Heart right ventricle (tissue), 16 donors: ENCODE measurements at regions not wholly inside any gene's neighbourhood (a gene's known extent, or its start where the extent isn't known, plus 50 kb on each side); places are given as distances from the start of the nearest gene placed in this dataset.

Experiments used
- ATAC-seq, 8 donors: fragments of 200-7000 bp; cut with Tn5 transposase; one replicate each; pipeline ENCODE4 v1.9.1; 2020; ENCODE audit warnings: mild to moderate bottlenecking in 8 of 8, moderate library complexity in 8 of 8, moderate number of reproducible peaks in 1 of 8
- DNase-seq, 2 donors: peaks; one replicate each; pipeline ENCODE4 v3.0.0-alpha.2; 2020
- H3K27ac ChIP-seq, 10 donors: fragments of 200-600 bp; sonication (generic) in 2 of 10; one replicate each; pipeline versions ENCODE4 v1.5.0 to v1.8.0; 2020 to 2022; ENCODE audit warnings: mild to moderate bottlenecking in 3 of 10
- H3K27me3 ChIP-seq, 7 donors: fragments of 200-600 bp; one replicate each; pipeline ENCODE4 v1.8.0; 2021 to 2022; ENCODE audit warnings: mild to moderate bottlenecking in 2 of 7
- H3K36me3 ChIP-seq, 9 donors: fragments of 200-600 bp; sonication (generic) in 1 of 9; one replicate each; pipeline versions ENCODE4 v1.5.0 to v1.8.0; 2020 to 2022; ENCODE audit warnings: mild to moderate bottlenecking in 2 of 9
- H3K4me1 ChIP-seq, 9 donors: fragments of 200-600 bp; sonication (generic) in 1 of 9; one replicate each; pipeline versions ENCODE4 v1.5.0 to v1.8.0; 2020 to 2022; ENCODE audit warnings: mild to moderate bottlenecking in 4 of 9
- H3K4me3 ChIP-seq, 10 donors: fragments of 200-600 bp; sonication (generic) in 2 of 10; one replicate each; pipeline versions ENCODE4 v1.5.0 to v1.8.0; 2020 to 2022; ENCODE audit warnings: mild to moderate bottlenecking in 7 of 10, moderate library complexity in 2 of 10
- H3K9me3 ChIP-seq, 11 donors: fragments of 200-600 bp in 10 of 11; sonication (generic) in 2 of 11; one replicate each; pipeline versions ENCODE4 v1.5.0 to v1.8.0; 2013 to 2022; ENCODE audit warnings: mild to moderate bottlenecking in 2 of 11, control low read depth in 1 of 11, moderate library complexity in 1 of 11
- WGBS, 2 donors: extraction: QIAGEN DNeasy Blood & Tissue Kit; methylation state at CpG; one replicate each; pipeline ENCODE4 v1.1.7; 2013; ENCODE audit warnings: inconsistent platforms in 1 of 2; 5-methylcytosine and 5-hydroxymethylcytosine counted together
- intact Hi-C, 10 donors: fragments of 100-400 bp; cut with DNase I; formaldehyde crosslinking; loops; one replicate each; pipeline versions ENCODE4 v1.11.1 to v1.14.2; 2022
- TF ChIP-seq, protein P1 (sequence below), 9 donors: fragments of 200-600 bp; sonication (generic) in 2 of 9; IDR thresholded peaks; one replicate each; pipeline versions ENCODE4 v1.5.0 to v1.8.0; 2021 to 2022; ENCODE audit warnings: antibody characterized with exemption in 9 of 9, mild to moderate bottlenecking in 5 of 9, moderate library complexity in 1 of 9
- donor health status: Arrhythmogenic right ventricular cardiomyopathy.
- donor health status: ischemic (EF 13 %, LVEDD 7.1; RV severe dilation, severe dysfunction).
- donor health status: healthy with polysubstance abuse.
- donor health status: DM: no; HTN: yes; CAD: no.
- donor health status: DM: no; HTN: no; CAD: no.
- donor health status: ischemic (EF 25% LVEDD 6.9; RV normal size, moderate dysfunction).
- donor health status: ischemic (EF 25% LVEDD 5.7; RV mildly dilated, moderate dysfunction).
- donor health status: healthy.
- donor health status: DM: yes; HTN: yes; CAD: no.
- donor health status: Ischemic cardiomyopathy.
- donor health status: ischemic (EF 35%, LVEDD 5.7; RV mildly dilated, moderate dysfunction).
- donor health status: nonischemic (EF 11% LVEDD 7.7; RV severe dilation, severe dysfunction).
- donor health status: DM: yes; HTN: yes; CAD: no.
- donor health status: PGD.
- donor health status: ischemic (EF 29% LVEDD 5.4; RV normal size, mild dysfunction).
- donor health status: nonischemic (EF 23%, LVEDD 6.1; RV moderate dilation, normal function).

DNA sequence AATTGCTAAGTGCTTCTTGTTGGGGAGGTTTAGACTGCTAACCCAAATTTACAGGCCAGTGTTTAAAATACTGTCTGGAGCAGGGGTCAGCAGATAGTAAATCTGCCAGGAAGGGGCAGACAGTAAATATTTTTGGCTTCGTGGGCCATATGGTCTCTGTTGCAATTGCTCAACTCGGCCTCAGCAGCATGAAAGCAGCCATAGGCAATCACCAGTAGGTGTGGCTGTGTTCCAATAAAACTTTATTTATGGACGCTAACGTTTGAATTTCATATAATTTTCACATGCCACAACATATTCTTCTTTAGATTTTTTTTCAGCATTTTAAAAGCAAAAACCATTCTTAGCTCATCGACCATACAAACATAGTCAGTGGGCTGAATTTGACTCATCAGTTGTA lies 172.7 kb downstream of the BRINP2 start:
- TF ChIP-seq, protein P1, sequence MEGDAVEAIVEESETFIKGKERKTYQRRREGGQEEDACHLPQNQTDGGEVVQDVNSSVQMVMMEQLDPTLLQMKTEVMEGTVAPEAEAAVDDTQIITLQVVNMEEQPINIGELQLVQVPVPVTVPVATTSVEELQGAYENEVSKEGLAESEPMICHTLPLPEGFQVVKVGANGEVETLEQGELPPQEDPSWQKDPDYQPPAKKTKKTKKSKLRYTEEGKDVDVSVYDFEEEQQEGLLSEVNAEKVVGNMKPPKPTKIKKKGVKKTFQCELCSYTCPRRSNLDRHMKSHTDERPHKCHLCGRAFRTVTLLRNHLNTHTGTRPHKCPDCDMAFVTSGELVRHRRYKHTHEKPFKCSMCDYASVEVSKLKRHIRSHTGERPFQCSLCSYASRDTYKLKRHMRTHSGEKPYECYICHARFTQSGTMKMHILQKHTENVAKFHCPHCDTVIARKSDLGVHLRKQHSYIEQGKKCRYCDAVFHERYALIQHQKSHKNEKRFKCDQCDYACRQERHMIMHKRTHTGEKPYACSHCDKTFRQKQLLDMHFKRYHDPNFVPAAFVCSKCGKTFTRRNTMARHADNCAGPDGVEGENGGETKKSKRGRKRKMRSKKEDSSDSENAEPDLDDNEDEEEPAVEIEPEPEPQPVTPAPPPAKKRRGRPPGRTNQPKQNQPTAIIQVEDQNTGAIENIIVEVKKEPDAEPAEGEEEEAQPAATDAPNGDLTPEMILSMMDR (IDR thresholded peaks at IDR 0.05), result no peak
- ATAC-seq, result no peak
- intact Hi-C loops, result no loop called here
- Histone ChIP-seq H3K27ac (no peak overlapping the region), H3K4me1 (no peaks in the 10 kb centered on the region), H3K9me3 (no peaks in the 10 kb centered on the region), H3K4me3 (no peak overlapping the region), H3K36me3 (no peaks in the 10 kb centered on the region), H3K27me3 (peaks cover 0 to 9% (median 0%) of the 10 kb centered on the region in 7 donors)
- no peak for DNase-seq
- 83 to 86% methylated on average over 5 of the region's 5 CpGs for WGBS, 2 donors

DNA sequence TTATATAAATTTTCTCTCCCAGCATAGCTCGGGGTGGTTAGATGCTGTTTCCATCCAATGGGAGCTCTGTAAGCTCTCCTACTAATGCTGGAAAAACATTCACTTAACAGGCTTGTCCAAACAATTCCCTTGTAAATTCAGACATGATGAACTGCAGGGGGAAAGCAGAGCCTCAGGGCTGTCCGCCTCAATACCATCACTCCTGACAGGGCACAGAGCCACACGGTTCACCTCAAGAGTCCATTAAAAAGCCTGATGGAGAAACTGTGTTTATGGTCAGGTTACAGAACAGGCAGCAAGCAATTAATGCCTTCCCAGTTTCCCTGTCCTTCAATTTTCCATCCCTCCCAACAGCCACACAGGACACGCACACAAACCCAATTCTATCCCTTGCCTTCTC lies 171.0 kb downstream of the BRINP2 start:
- ATAC-seq (no peak), DNase-seq (no peak)
- Histone ChIP-seq H3K4me3 (no peak overlapping the region), H3K36me3 (no peaks in the 10 kb centered on the region), H3K4me1 (no peaks in the 10 kb centered on the region), H3K27me3 (peaks cover 0 to 9% (median 0%) of the 10 kb centered on the region in 7 donors), H3K9me3 (no peaks in the 10 kb centered on the region), H3K27ac (no peak overlapping the region)
- intact Hi-C loops, result no loop called here
- 75 to 81% methylated on average over 4 of the region's 4 CpGs for WGBS, 2 donors
- TF ChIP-seq, protein P1 (IDR thresholded peaks at IDR 0.05), result no peak

DNA sequence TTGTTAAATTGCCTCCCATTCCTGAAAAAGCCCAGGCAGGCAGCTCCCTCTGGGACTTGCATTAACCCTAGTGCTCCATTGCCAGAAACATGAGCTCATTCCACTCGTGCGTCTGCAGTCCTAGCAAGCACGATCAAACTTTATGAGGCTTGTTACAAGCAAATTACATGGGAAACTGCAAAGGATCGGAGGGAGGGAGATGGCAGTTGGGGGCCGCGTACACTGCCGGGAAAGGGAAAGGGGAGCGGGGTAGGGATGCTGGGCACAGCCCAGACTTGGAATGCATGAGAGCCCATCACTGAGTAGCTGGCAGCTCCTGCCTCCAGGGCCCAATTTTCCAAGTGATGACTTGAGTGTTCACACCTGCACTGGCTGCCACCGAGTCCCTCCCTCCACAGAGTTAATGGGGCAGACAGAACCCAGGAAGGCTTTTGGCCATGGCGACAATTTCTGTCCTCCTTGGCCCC lies 169.9 kb downstream of the BRINP2 start:
- Histone ChIP-seq H3K27ac (no peak overlapping the region), H3K4me3 (no peak overlapping the region), H3K27me3 (peaks cover 0 to 9% (median 0%) of the 10 kb centered on the region in 7 donors), H3K9me3 (no peaks in the 10 kb centered on the region), H3K4me1 (no peaks in the 10 kb centered on the region), H3K36me3 (no peaks in the 10 kb centered on the region)
- 73 to 80% methylated on average over 10 of the region's 10 CpGs for WGBS, 2 donors
- TF ChIP-seq, protein P1 (IDR thresholded peaks at IDR 0.05), result no peak
- intact Hi-C loops, result no loop called here
- no peak for ATAC-seq
- no peak for DNase-seq

DNA sequence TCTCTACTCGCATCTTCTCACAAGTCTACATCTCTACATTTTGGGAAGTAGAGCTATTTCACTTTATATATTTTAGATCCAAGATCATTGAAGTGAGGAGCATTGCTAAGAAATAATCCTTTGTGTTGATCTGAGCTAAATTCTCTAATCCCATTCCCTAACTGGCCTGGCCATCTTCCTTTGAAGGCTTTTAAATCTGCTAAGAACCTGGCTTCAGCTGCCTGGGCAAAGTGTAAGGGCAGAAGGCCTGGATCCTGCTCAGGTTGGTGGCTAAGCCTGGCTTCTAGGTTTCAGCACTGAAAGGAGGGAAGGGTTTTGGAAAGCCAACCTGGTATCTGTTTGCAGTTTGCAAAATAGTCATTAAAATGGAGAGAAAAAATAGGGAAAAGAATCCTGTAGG lies 167.6 kb downstream of the BRINP2 start:
- peaks cover 0 to 5% (median 0%) of the 10 kb centered on the region in 7 donors for H3K27me3 ChIP-seq
- no peak for DNase-seq
- peaks cover 0 to 13% (median 3%) of the 10 kb centered on the region in 9 donors for H3K4me1 ChIP-seq
- intact Hi-C loops, result no loop called here
- TF ChIP-seq, protein P1 (IDR thresholded peaks at IDR 0.05), result no peak
- ATAC-seq, result no peak
- H3K9me3 ChIP-seq, result no peaks in the 10 kb centered on the region
- no peak overlapping the region for H3K27ac ChIP-seq
- no peak overlapping the region for H3K4me3 ChIP-seq
- no peaks in the 10 kb centered on the region for H3K36me3 ChIP-seq
- 80 to 91% methylated on average over 1 of the region's 1 CpG for WGBS, 2 donors
